ENCODE measurements at regions not wholly inside any gene's neighbourhood (a gene's known extent, or its start where the extent isn't known, plus 50 kb on each side); places are given as distances from the start of the nearest gene placed in this dataset.

- TF ChIP-seq CTCF (IDR thresholded peaks at IDR 0.05; ENCODE audit: insufficient read depth, low read length) (no peak), POLR2AphosphoS5 (IDR thresholded peaks at IDR 0.05; ENCODE audit: low read depth) (no peak), REST (IDR thresholded peaks at IDR 0.05; ENCODE audit: insufficient replicate concordance, low read depth) (no peak)
Observed at GRCh38 chr6:77356821-77357220, 106.5 kb downstream of the HTR1B start.

Data from HL-60 (cell line).